HFFc6 (cell line): ENCODE measurements at regions not wholly inside any gene's neighbourhood (a gene's known extent, or its start where the extent isn't known, plus 50 kb on each side); places are given as distances from the start of the nearest gene placed in this dataset.
A peak's percentile ranks its signal among the peaks of the same experiment; 100 is the strongest.

ENCODE experiments used
- DNase-seq: peaks from one replicate; pipeline ENCODE4 v3.0.0-alpha.2; 2018
- H3K27ac Mint-ChIP-seq: 2 replicates; pipeline ENCODE4 v1.8.0; 2020; ENCODE audit warnings: mild to moderate bottlenecking, mixed read lengths
- H3K27me3 Mint-ChIP-seq: 2 replicates; pipeline ENCODE4 v1.8.0; 2021; ENCODE audit warnings: mild to moderate bottlenecking, moderate library complexity, mixed read lengths; ENCODE audit not compliant: insufficient read depth
- H3K36me3 Mint-ChIP-seq: 2 replicates; pipeline ENCODE4 v1.8.0; 2021; ENCODE audit warnings: low read depth, mixed read lengths
- H3K4me1 Mint-ChIP-seq: 2 replicates; pipeline ENCODE4 v1.8.0; 2020; ENCODE audit warnings: low read depth, mixed read lengths
- H3K4me3 Mint-ChIP-seq: 2 replicates; pipeline ENCODE4 v1.8.0; 2020; ENCODE audit warnings: mild to moderate bottlenecking, moderate library complexity, mixed read lengths
- H3K9me3 Mint-ChIP-seq: 2 replicates; pipeline ENCODE4 v1.8.0; 2020; ENCODE audit warnings: mild to moderate bottlenecking, mixed read lengths
- TF ChIP-seq, protein P1 (sequence below): fragments of 200-600 bp; sonication (generic); IDR thresholded peaks from 2 replicates; pipeline ENCODE4 v1.5.0; 2021; ENCODE audit warnings: antibody characterized with exemption, mild to moderate bottlenecking

GRCh38 chr1:221816899-221817298 is 75.0 kb upstream of the DUSP10 start:
- Mint-ChIP-seq H3K27me3 (no peaks in the 10 kb centered on the region), H3K27ac (peak overlapping the region; percentile 74), H3K4me3 (peak overlapping the region; percentile 38), H3K9me3 (no peaks in the 10 kb centered on the region), H3K36me3 (peaks cover 10% of the 10 kb centered on the region), H3K4me1 (peaks cover 51% of the 10 kb centered on the region)
- DNase-seq: peak; percentile 95
- TF ChIP-seq, protein P1, sequence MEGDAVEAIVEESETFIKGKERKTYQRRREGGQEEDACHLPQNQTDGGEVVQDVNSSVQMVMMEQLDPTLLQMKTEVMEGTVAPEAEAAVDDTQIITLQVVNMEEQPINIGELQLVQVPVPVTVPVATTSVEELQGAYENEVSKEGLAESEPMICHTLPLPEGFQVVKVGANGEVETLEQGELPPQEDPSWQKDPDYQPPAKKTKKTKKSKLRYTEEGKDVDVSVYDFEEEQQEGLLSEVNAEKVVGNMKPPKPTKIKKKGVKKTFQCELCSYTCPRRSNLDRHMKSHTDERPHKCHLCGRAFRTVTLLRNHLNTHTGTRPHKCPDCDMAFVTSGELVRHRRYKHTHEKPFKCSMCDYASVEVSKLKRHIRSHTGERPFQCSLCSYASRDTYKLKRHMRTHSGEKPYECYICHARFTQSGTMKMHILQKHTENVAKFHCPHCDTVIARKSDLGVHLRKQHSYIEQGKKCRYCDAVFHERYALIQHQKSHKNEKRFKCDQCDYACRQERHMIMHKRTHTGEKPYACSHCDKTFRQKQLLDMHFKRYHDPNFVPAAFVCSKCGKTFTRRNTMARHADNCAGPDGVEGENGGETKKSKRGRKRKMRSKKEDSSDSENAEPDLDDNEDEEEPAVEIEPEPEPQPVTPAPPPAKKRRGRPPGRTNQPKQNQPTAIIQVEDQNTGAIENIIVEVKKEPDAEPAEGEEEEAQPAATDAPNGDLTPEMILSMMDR: no peak

DNA sequence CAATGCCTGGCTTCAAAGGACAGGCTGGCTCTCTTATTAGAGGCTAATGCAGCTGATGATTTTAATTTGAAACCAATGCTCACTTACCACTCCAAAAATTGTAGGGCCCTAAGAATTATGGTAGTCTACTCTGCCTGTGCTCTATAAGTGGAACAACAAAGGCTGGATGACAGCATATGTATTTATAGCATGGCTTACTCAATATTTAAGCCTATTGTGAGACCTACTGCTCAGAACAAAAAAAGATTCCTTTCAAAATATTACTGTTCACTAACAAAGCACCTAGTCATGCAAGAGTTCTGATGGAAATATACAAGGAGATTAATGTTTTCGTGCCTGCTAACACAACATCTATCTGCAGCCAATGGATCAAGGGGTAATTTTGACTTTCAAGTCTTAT is 73.8 kb upstream of the DUSP10 start:
- Mint-ChIP-seq H3K36me3 (peaks cover 10% of the 10 kb centered on the region), H3K4me1 (peaks cover 63% of the 10 kb centered on the region), H3K4me3 (no peak overlapping the region), H3K27ac (peak overlapping the region; percentile 15; the same call in 1 of the 2 replicates), H3K27me3 (no peaks in the 10 kb centered on the region), H3K9me3 (no peaks in the 10 kb centered on the region)
- TF ChIP-seq, protein P1: no peak
- no peak for DNase-seq

- DNase-seq: no peak
- Mint-ChIP-seq H3K4me1 (peaks cover 81% of the 10 kb centered on the region), H3K36me3 (peaks cover 14% of the 10 kb centered on the region), H3K27me3 (no peaks in the 10 kb centered on the region), H3K27ac (no peak overlapping the region), H3K4me3 (no peak overlapping the region), H3K9me3 (no peaks in the 10 kb centered on the region)
- TF ChIP-seq, protein P1: no peak
Observed at GRCh38 chr1:221813887-221814286, 72.0 kb upstream of the DUSP10 start.

- no peak overlapping the region for H3K4me3 Mint-ChIP-seq
- no peak overlapping the region for H3K27ac Mint-ChIP-seq
- peaks cover 89% of the 10 kb centered on the region for H3K4me1 Mint-ChIP-seq
- TF ChIP-seq, protein P1: no peak
- H3K9me3 Mint-ChIP-seq: no peaks in the 10 kb centered on the region
- H3K36me3 Mint-ChIP-seq: peaks cover 15% of the 10 kb centered on the region
- H3K27me3 Mint-ChIP-seq: no peaks in the 10 kb centered on the region
- DNase-seq: no peak
Observed at GRCh38 chr1:221812905-221813597, 71.2 kb upstream of the DUSP10 start.

DNA sequence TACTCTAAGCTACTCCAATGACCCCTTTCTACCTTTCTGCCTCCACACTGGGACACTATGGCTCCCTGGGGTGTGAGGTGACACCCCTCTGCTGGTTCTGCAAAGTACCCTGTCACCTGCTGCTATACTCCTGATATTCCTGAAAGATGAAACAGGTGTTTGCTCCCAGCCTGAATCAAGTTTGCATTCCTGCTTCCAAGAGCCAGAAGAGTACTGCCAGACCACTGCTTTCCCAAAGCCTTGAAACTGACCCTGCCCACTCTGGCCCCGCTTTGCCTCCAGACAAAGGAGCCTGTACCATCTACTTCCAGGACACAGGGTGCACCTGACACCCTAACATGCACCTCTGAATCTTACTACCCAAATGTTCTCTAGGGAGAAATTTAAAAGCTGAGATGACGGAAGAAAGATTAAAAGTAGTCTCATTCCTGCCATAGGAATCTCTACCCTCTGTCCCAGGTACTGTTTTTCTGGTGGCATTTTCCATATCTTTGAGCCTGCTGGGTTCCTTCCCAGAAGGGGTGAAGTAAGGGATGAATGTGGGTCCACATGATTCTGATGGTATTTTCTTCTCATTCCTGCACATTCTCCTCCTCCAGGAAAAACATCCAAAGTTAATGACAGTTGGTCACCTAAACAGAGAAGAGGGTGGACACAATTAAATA is 70.3 kb upstream of the DUSP10 start:
- Mint-ChIP-seq H3K9me3 (no peaks in the 10 kb centered on the region), H3K36me3 (peaks cover 12% of the 10 kb centered on the region), H3K27me3 (no peaks in the 10 kb centered on the region), H3K27ac (no peak overlapping the region), H3K4me1 (peaks cover 83% of the 10 kb centered on the region), H3K4me3 (no peak overlapping the region)
- no peak for DNase-seq
- TF ChIP-seq, protein P1: no peak
